ENCODE measurements at regions not wholly inside any gene's neighbourhood (a gene's known extent, or its start where the extent isn't known, plus 50 kb on each side); places are given as distances from the start of the nearest gene placed in this dataset.

DNA sequence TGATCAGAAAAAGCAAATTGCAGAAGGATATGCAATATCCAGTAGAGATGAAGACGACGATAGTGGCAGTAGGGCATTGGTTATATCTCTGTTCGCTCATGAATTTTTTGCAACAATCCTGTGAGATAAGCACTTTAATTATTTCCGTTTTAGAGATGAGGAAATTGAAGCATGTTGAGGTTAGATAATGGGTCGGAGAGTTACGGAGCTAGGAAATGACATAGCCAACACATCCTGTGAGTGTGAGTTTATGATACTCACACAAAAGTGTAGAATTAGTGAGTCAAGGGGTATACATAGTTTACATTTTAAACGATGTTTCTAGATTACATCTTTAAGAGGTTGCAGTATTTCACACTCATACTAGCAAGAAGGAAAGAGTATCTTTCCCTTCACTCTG lies 123.1 kb upstream of the ARL4C start:
- Histone ChIP-seq H3K27ac (ENCODE audit: low read length) (no peak overlapping the region), H3K4me2 (ENCODE audit: insufficient read depth, low read length) (no peak overlapping the region), H3K4me1 (ENCODE audit: insufficient read depth, low read length) (no peaks in the 10 kb centered on the region), H3K36me3 (ENCODE audit: insufficient read depth, low read length) (no peaks in the 10 kb centered on the region), H3K9me3 (ENCODE audit: insufficient read depth, low read length, severe bottlenecking) (no peaks in the 10 kb centered on the region), H2AFZ (ENCODE audit: low read depth, low read length) (no peak overlapping the region), H3K4me3 (ENCODE audit: low read depth in 1 of 2, low read length in 2 of 2) (no peak overlapping the region), H3K9ac (ENCODE audit: low read depth, low read length) (no peak overlapping the region), H3K27me3 (ENCODE audit: insufficient read depth, low read length, poor library complexity) (peaks cover 4% of the 10 kb centered on the region), H4K20me1 (ENCODE audit: insufficient read depth, low read length) (no peaks in the 10 kb centered on the region), H3K79me2 (ENCODE audit: insufficient read depth, low read length) (no peaks in the 10 kb centered on the region)
- no peak for DNase-seq
- TF ChIP-seq EZH2 (IDR thresholded peaks at IDR 0.05; ENCODE audit: borderline replicate concordance, low read depth, low read length, severe bottlenecking), result no peak
- TF ChIP-seq, protein P1, sequence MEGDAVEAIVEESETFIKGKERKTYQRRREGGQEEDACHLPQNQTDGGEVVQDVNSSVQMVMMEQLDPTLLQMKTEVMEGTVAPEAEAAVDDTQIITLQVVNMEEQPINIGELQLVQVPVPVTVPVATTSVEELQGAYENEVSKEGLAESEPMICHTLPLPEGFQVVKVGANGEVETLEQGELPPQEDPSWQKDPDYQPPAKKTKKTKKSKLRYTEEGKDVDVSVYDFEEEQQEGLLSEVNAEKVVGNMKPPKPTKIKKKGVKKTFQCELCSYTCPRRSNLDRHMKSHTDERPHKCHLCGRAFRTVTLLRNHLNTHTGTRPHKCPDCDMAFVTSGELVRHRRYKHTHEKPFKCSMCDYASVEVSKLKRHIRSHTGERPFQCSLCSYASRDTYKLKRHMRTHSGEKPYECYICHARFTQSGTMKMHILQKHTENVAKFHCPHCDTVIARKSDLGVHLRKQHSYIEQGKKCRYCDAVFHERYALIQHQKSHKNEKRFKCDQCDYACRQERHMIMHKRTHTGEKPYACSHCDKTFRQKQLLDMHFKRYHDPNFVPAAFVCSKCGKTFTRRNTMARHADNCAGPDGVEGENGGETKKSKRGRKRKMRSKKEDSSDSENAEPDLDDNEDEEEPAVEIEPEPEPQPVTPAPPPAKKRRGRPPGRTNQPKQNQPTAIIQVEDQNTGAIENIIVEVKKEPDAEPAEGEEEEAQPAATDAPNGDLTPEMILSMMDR (IDR thresholded peaks at IDR 0.05; ENCODE audit: borderline replicate concordance, extremely low read depth, low read length, poor library complexity, severe bottlenecking), result no peak
- no peak for ATAC-seq (ENCODE audit: insufficient read depth, low read depth)

DNA sequence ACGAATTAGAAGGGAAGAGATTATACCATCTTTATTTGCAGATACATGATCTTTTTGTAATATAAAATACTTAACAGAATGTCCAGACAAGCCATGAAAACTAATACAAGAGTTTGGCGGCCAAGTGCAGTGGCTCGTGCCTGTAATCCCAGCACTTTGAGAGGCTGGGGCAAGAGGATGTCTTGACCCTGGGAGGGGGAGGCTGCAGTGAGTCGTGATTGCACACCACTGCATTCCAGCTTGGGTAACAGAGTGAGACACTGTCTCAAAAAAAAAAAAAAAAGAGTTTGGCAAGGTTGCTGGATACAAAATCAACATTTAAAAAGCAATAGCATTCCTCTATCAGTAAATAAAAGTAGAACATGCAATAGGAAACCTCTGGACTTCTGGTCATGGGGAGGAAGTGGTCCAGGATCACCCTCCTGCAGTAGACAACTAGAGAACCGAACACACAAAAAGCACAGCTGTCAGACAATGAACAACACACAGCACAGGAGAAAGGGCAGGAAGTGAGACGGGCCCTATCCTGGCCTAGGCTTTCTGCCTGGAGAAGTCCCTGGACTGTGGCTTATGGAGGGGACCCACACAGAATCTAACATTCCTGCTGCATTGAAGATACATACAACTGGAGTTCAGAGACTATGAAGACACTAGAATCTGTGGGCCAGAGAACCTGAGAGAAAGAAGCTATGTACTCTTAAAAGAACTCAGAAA lies 118.9 kb upstream of the ARL4C start:
- Histone ChIP-seq H3K9me3 (ENCODE audit: insufficient read depth, low read length, severe bottlenecking) (no peaks in the 10 kb centered on the region), H3K27me3 (ENCODE audit: insufficient read depth, low read length, poor library complexity) (no peaks in the 10 kb centered on the region), H3K27ac (ENCODE audit: low read length) (no peak overlapping the region), H3K4me3 (ENCODE audit: low read depth in 1 of 2, low read length in 2 of 2) (no peak overlapping the region), H3K4me2 (ENCODE audit: insufficient read depth, low read length) (no peak overlapping the region), H2AFZ (ENCODE audit: low read depth, low read length) (no peak overlapping the region), H4K20me1 (ENCODE audit: insufficient read depth, low read length) (no peaks in the 10 kb centered on the region), H3K4me1 (ENCODE audit: insufficient read depth, low read length) (no peaks in the 10 kb centered on the region), H3K36me3 (ENCODE audit: insufficient read depth, low read length) (no peaks in the 10 kb centered on the region), H3K9ac (ENCODE audit: low read depth, low read length) (no peak overlapping the region), H3K79me2 (ENCODE audit: insufficient read depth, low read length) (no peaks in the 10 kb centered on the region)
- ATAC-seq (ENCODE audit: insufficient read depth, low read depth) (no peak), DNase-seq (no peak)
- TF ChIP-seq, protein P1 (IDR thresholded peaks at IDR 0.05; ENCODE audit: borderline replicate concordance, extremely low read depth, low read length, poor library complexity, severe bottlenecking), result no peak
- no peak for TF ChIP-seq EZH2 (IDR thresholded peaks at IDR 0.05; ENCODE audit: borderline replicate concordance, low read depth, low read length, severe bottlenecking)

DNA sequence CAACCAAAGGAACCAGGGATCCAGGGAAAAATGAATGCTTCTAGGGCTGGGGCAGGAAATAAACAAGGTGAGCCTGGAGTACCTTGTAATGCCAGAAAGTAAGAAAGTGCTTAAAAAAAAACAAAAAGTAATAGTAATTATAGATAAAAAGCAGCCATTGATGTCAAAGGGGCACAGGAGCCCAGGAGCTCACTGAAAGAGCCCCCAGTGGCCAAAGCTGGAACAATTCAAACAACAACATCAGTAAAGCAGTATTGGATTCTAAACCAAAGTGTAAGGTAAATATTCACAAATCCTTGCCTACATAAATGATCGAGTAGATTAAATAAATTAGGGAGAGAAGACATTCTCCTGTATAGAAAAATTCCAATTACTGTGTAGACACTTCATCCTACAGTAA lies 114.3 kb upstream of the ARL4C start:
- no peak for DNase-seq
- no peak overlapping the region for H3K4me2 ChIP-seq (ENCODE audit: insufficient read depth, low read length)
- H3K4me3 ChIP-seq (ENCODE audit: low read depth in 1 of 2, low read length in 2 of 2), result no peak overlapping the region
- H2AFZ ChIP-seq (ENCODE audit: low read depth, low read length), result no peak overlapping the region
- no peaks in the 10 kb centered on the region for H4K20me1 ChIP-seq (ENCODE audit: insufficient read depth, low read length)
- ATAC-seq (ENCODE audit: insufficient read depth, low read depth), result no peak
- no peaks in the 10 kb centered on the region for H3K36me3 ChIP-seq (ENCODE audit: insufficient read depth, low read length)
- no peaks in the 10 kb centered on the region for H3K79me2 ChIP-seq (ENCODE audit: insufficient read depth, low read length)
- peaks cover 3% of the 10 kb centered on the region for H3K27me3 ChIP-seq (ENCODE audit: insufficient read depth, low read length, poor library complexity)
- no peak overlapping the region for H3K27ac ChIP-seq (ENCODE audit: low read length)
- H3K4me1 ChIP-seq (ENCODE audit: insufficient read depth, low read length), result no peaks in the 10 kb centered on the region
- no peak overlapping the region for H3K9ac ChIP-seq (ENCODE audit: low read depth, low read length)
- H3K9me3 ChIP-seq (ENCODE audit: insufficient read depth, low read length, severe bottlenecking), result no peaks in the 10 kb centered on the region
- TF ChIP-seq, protein P1 (IDR thresholded peaks at IDR 0.05; ENCODE audit: borderline replicate concordance, extremely low read depth, low read length, poor library complexity, severe bottlenecking), result peak; percentile 25
- TF ChIP-seq EZH2 (IDR thresholded peaks at IDR 0.05; ENCODE audit: borderline replicate concordance, low read depth, low read length, severe bottlenecking), result no peak

Data from DND-41 (cell line).